ENCODE measurements at regions not wholly inside any gene's neighbourhood (a gene's known extent, or its start where the extent isn't known, plus 50 kb on each side); places are given as distances from the start of the nearest gene placed in this dataset.

DNA sequence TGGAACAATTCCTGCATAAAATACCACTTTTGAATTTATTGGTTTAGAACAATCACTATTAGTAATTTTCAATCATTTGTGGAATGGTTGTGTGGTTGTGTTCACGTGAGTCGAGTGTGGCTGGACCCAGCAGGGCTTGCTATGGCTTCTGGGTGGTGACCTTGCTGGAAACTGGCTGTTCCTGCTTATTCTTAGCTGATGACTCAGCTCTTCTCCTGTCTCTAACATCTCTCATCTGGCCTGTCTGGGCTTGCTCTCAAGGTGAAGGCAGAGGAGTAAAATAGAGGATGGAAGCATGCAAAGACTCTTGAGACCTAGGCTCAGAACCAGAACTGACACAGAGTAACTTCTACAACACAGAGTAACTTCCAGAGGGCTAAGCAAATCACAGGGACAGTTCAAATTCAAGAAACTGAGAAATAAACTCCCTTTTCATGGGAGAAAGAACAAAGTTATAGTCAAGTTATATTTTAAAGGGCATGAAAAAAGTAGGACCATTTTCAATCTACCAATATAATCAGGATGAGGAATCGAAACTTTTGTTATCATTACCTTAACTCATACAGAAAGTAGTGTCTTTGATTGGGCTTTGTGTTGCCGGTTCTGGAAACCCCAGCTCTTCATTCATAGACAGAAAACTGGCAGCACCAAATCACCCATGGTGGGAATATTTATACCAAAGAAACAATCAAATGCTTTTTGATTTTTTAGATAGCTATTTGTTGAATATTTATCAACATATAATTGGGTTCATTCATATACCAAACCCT is 665.1 kb downstream of the CDH18 start:
- TF ChIP-seq, protein P1, sequence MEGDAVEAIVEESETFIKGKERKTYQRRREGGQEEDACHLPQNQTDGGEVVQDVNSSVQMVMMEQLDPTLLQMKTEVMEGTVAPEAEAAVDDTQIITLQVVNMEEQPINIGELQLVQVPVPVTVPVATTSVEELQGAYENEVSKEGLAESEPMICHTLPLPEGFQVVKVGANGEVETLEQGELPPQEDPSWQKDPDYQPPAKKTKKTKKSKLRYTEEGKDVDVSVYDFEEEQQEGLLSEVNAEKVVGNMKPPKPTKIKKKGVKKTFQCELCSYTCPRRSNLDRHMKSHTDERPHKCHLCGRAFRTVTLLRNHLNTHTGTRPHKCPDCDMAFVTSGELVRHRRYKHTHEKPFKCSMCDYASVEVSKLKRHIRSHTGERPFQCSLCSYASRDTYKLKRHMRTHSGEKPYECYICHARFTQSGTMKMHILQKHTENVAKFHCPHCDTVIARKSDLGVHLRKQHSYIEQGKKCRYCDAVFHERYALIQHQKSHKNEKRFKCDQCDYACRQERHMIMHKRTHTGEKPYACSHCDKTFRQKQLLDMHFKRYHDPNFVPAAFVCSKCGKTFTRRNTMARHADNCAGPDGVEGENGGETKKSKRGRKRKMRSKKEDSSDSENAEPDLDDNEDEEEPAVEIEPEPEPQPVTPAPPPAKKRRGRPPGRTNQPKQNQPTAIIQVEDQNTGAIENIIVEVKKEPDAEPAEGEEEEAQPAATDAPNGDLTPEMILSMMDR (IDR thresholded peaks at IDR 0.05; ENCODE audit: low read depth, low read length, poor library complexity, severe bottlenecking): no peak
- TF ChIP-seq EZH2phosphoT487 (IDR thresholded peaks at IDR 0.05; ENCODE audit: borderline replicate concordance, low read length): no peak
